ENCODE measurements at regions not wholly inside any gene's neighbourhood (a gene's known extent, or its start where the extent isn't known, plus 50 kb on each side); places are given as distances from the start of the nearest gene placed in this dataset.

- TF ChIP-seq CTCF (IDR thresholded peaks at IDR 0.05; ENCODE audit: low read length, missing control alignments), result no peak
- DNase-seq (ENCODE audit: low read depth), result no peak
Measured at GRCh38 chr1:39151267-39151666, 53.2 kb upstream of the MACF1 start.

GRCh38 chr1:39152923-39153322 is 51.6 kb upstream of the MACF1 start:
- no peak for TF ChIP-seq CTCF (IDR thresholded peaks at IDR 0.05; ENCODE audit: low read length, missing control alignments)
- H3K4me3 ChIP-seq (replicated peaks; ENCODE audit: low read depth, low read length), result no peak overlapping the region
- DNase-seq (ENCODE audit: low read depth), result no peak

More at GRCh38 chr1:39151267-39151666, 53.2 kb upstream of the MACF1 start:
- no peak overlapping the region for H3K4me3 ChIP-seq (replicated peaks; ENCODE audit: low read depth, low read length)

GRCh38 chr1:39153684-39154083 is 50.8 kb upstream of the MACF1 start:
- no peak for TF ChIP-seq CTCF (IDR thresholded peaks at IDR 0.05; ENCODE audit: low read length, missing control alignments)
- DNase-seq (ENCODE audit: low read depth), result no peak
- no peak overlapping the region for H3K4me3 ChIP-seq (replicated peaks; ENCODE audit: low read depth, low read length)

- H3K4me3 ChIP-seq (replicated peaks; ENCODE audit: low read depth, low read length), result no peak overlapping the region
- DNase-seq (ENCODE audit: low read depth), result peak; percentile 97
- no peak for TF ChIP-seq CTCF (IDR thresholded peaks at IDR 0.05; ENCODE audit: low read length, missing control alignments)
Measured at GRCh38 chr1:39154553-39155421, 49.7 kb upstream of the MACF1 start.

Data from fibroblast of pulmonary artery (primary cell).